ENCODE measurements at regions not wholly inside any gene's neighbourhood (a gene's known extent, or its start where the extent isn't known, plus 50 kb on each side); places are given as distances from the start of the nearest gene placed in this dataset.
"Not testable (repeated sequence)": the region's sequence is repeated elsewhere in the genome, so short reads cannot be mapped to it uniquely, and the experiment has no call there.

- ATAC-seq, result no peak
- intact Hi-C loops (cut with DNase I), result no loop called here
- WGBS, result 50% methylated on average over 3 of the region's 3 CpGs
Observed at GRCh38 chr19:34084396-34085145, 87.7 kb upstream of the LSM14A start.

GRCh38 chr19:34085336-34085735 is 87.0 kb upstream of the LSM14A start:
- Histone ChIP-seq H3K27me3 (ENCODE audit: control insufficient read depth, insufficient read depth) (no peaks in the 10 kb centered on the region), H3K4me1 (ENCODE audit: control insufficient read depth, insufficient read depth, low read length) (no peaks in the 10 kb centered on the region), H3K9me3 (ENCODE audit: control insufficient read depth, low read length) (no peaks in the 10 kb centered on the region), H3K4me3 (ENCODE audit: low read length) (no peak overlapping the region), H3K27ac (ENCODE audit: low read length) (no peak overlapping the region)
- ATAC-seq, result no peak
- 41% methylated on average over 3 of the region's 3 CpGs for WGBS
- intact Hi-C loops (cut with DNase I), result no loop called here
- no peak for DNase-seq

More at GRCh38 chr19:34084396-34085145, 87.7 kb upstream of the LSM14A start:
- H3K9me3 ChIP-seq (ENCODE audit: control insufficient read depth, low read length), result no peaks in the 10 kb centered on the region
- H3K27ac ChIP-seq (ENCODE audit: low read length), result no peak overlapping the region
- DNase-seq, result no peak
- H3K4me3 ChIP-seq (ENCODE audit: low read length), result no peak overlapping the region
- H3K27me3 ChIP-seq (ENCODE audit: control insufficient read depth, insufficient read depth), result no peaks in the 10 kb centered on the region
- H3K4me1 ChIP-seq (ENCODE audit: control insufficient read depth, insufficient read depth, low read length), result no peaks in the 10 kb centered on the region

- H3K9me3 ChIP-seq (ENCODE audit: control insufficient read depth, low read length), result no peaks in the 10 kb centered on the region
- H3K27me3 ChIP-seq (ENCODE audit: control insufficient read depth, insufficient read depth), result no peaks in the 10 kb centered on the region
- H3K4me3 ChIP-seq (ENCODE audit: low read length), result no peak overlapping the region
- ATAC-seq, result no peak
- DNase-seq, result no peak
- no peak overlapping the region for H3K27ac ChIP-seq (ENCODE audit: low read length)
- intact Hi-C loops (cut with DNase I), result no loop called here
- H3K4me1 ChIP-seq (ENCODE audit: control insufficient read depth, insufficient read depth, low read length), result no peaks in the 10 kb centered on the region
Observed at GRCh38 chr19:34088292-34088691, 84.0 kb upstream of the LSM14A start.

GRCh38 chr19:34089566-34089965 is 82.7 kb upstream of the LSM14A start:
- DNase-seq, result no peak
- no peak for ATAC-seq
- no peak overlapping the region for H3K4me3 ChIP-seq (ENCODE audit: low read length)
- no peak overlapping the region for H3K27ac ChIP-seq (ENCODE audit: low read length)
- no peaks in the 10 kb centered on the region for H3K4me1 ChIP-seq (ENCODE audit: control insufficient read depth, insufficient read depth, low read length)
- H3K27me3 ChIP-seq (ENCODE audit: control insufficient read depth, insufficient read depth), result no peaks in the 10 kb centered on the region
- intact Hi-C loops (cut with DNase I), result no loop called here
- 54% methylated on average over 5 of the region's 5 CpGs for WGBS
- H3K9me3 ChIP-seq (ENCODE audit: control insufficient read depth, low read length), result no peaks in the 10 kb centered on the region

- WGBS, result 76% methylated on average over 3 of the region's 3 CpGs
Observed at GRCh38 chr19:34094960-34095359, 77.3 kb upstream of the LSM14A start.

GRCh38 chr19:34095411-34095810 is 76.9 kb upstream of the LSM14A start:
- not testable (repeated sequence) for ATAC-seq; H3K4me3 ChIP-seq (ENCODE audit: low read length); H3K27ac ChIP-seq (ENCODE audit: low read length); H3K9me3 ChIP-seq (ENCODE audit: control insufficient read depth, low read length); H3K27me3 ChIP-seq (ENCODE audit: control insufficient read depth, insufficient read depth); DNase-seq; H3K4me1 ChIP-seq (ENCODE audit: control insufficient read depth, insufficient read depth, low read length)
- intact Hi-C loops (cut with DNase I), result loop anchor here in 3 of 4 donors (2.0 to 10.0 kb wide), 3 partner anchors 318 to 321 kb away; no protein-coding TSS in a partner anchor
- WGBS, result 95% methylated on average over 5 of the region's 5 CpGs

More at GRCh38 chr19:34094960-34095359, 77.3 kb upstream of the LSM14A start:
- ATAC-seq, result no peak
- intact Hi-C loops (cut with DNase I), result loop anchor here in 3 of 4 donors (2.0 to 10.0 kb wide), 3 partner anchors 318 to 320 kb away; no protein-coding TSS in a partner anchor
- Histone ChIP-seq H3K27me3 (ENCODE audit: control insufficient read depth, insufficient read depth) (no peaks in the 10 kb centered on the region), H3K27ac (ENCODE audit: low read length) (no peak overlapping the region), H3K4me1 (ENCODE audit: control insufficient read depth, insufficient read depth, low read length) (no peaks in the 10 kb centered on the region), H3K9me3 (ENCODE audit: control insufficient read depth, low read length) (no peaks in the 10 kb centered on the region), H3K4me3 (ENCODE audit: low read length) (no peak overlapping the region)
- no peak for DNase-seq

GRCh38 chr19:34096020-34096915 is 76.0 kb upstream of the LSM14A start:
- intact Hi-C loops (cut with DNase I), result loop anchor here in 3 of 4 donors (2.0 to 10.0 kb wide), 3 partner anchors 317 to 321 kb away; no protein-coding TSS in a partner anchor
- DNase-seq (no peak), ATAC-seq (peak; percentile 33 to 64)
- no peak overlapping the region for H3K27ac ChIP-seq (ENCODE audit: low read length)
- peak overlapping the region; percentile 2 for H3K4me3 ChIP-seq (ENCODE audit: low read length)
- H3K9me3 ChIP-seq (ENCODE audit: control insufficient read depth, low read length), result no peaks in the 10 kb centered on the region
- H3K4me1 ChIP-seq (ENCODE audit: control insufficient read depth, insufficient read depth, low read length), result no peaks in the 10 kb centered on the region
- 23% methylated on average over 14 of the region's 14 CpGs for WGBS
- H3K27me3 ChIP-seq (ENCODE audit: control insufficient read depth, insufficient read depth), result no peaks in the 10 kb centered on the region

GRCh38 chr19:34104096-34104495 is 68.2 kb upstream of the LSM14A start:
- no peaks in the 10 kb centered on the region for H3K27me3 ChIP-seq (ENCODE audit: control insufficient read depth, insufficient read depth)

GRCh38 chr19:34104557-34104956 is 67.7 kb upstream of the LSM14A start:
- intact Hi-C loops (cut with DNase I), result no loop called here
- ATAC-seq (no peak), DNase-seq (no peak)
- 35% methylated on average over 5 of the region's 5 CpGs for WGBS
- Histone ChIP-seq H3K9me3 (ENCODE audit: control insufficient read depth, low read length) (no peaks in the 10 kb centered on the region), H3K4me1 (ENCODE audit: control insufficient read depth, insufficient read depth, low read length) (no peaks in the 10 kb centered on the region), H3K27ac (ENCODE audit: low read length) (no peak overlapping the region), H3K4me3 (ENCODE audit: low read length) (no peak overlapping the region), H3K27me3 (ENCODE audit: control insufficient read depth, insufficient read depth) (no peaks in the 10 kb centered on the region)

More at GRCh38 chr19:34104096-34104495, 68.2 kb upstream of the LSM14A start:
- 61% methylated on average over 5 of the region's 5 CpGs for WGBS
- intact Hi-C loops (cut with DNase I), result no loop called here
- no peaks in the 10 kb centered on the region for H3K9me3 ChIP-seq (ENCODE audit: control insufficient read depth, low read length)
- no peak overlapping the region for H3K4me3 ChIP-seq (ENCODE audit: low read length)
- no peak for DNase-seq
- no peak for ATAC-seq
- H3K27ac ChIP-seq (ENCODE audit: low read length), result no peak overlapping the region
- no peaks in the 10 kb centered on the region for H3K4me1 ChIP-seq (ENCODE audit: control insufficient read depth, insufficient read depth, low read length)

- WGBS, result 42% methylated on average over 3 of the region's 3 CpGs
- intact Hi-C loops (cut with DNase I), result no loop called here
- no peak overlapping the region for H3K27ac ChIP-seq (ENCODE audit: low read length)
Observed at GRCh38 chr19:34109596-34109995, 62.7 kb upstream of the LSM14A start.

More at GRCh38 chr19:34109596-34109995, 62.7 kb upstream of the LSM14A start:
- H3K9me3 ChIP-seq (ENCODE audit: control insufficient read depth, low read length), result no peaks in the 10 kb centered on the region
- no peaks in the 10 kb centered on the region for H3K4me1 ChIP-seq (ENCODE audit: control insufficient read depth, insufficient read depth, low read length)
- ATAC-seq (no peak), DNase-seq (no peak)
- H3K27me3 ChIP-seq (ENCODE audit: control insufficient read depth, insufficient read depth), result no peaks in the 10 kb centered on the region
- H3K4me3 ChIP-seq (ENCODE audit: low read length), result no peak overlapping the region
